HL-60 (cell line): ENCODE measurements at regions not wholly inside any gene's neighbourhood (a gene's known extent, or its start where the extent isn't known, plus 50 kb on each side); places are given as distances from the start of the nearest gene placed in this dataset.

Experiments
- POLR2AphosphoS5 ChIP-seq: IDR thresholded peaks from 2 replicates; pipeline ENCODE4 v1.6.1; 2012; ENCODE audit warnings: low read depth
- TF ChIP-seq, protein P1 (sequence below): IDR thresholded peaks from one replicate; pipeline ENCODE4 v1.5.1; 2011; ENCODE audit warnings: low read length, control low read depth, inconsistent platforms; ENCODE audit not compliant: insufficient read depth
- TF ChIP-seq, protein P2 (sequence below): IDR thresholded peaks from 2 replicates; pipeline ENCODE4 v1.6.1; 2012; ENCODE audit warnings: low read depth; ENCODE audit not compliant: insufficient replicate concordance

DNA sequence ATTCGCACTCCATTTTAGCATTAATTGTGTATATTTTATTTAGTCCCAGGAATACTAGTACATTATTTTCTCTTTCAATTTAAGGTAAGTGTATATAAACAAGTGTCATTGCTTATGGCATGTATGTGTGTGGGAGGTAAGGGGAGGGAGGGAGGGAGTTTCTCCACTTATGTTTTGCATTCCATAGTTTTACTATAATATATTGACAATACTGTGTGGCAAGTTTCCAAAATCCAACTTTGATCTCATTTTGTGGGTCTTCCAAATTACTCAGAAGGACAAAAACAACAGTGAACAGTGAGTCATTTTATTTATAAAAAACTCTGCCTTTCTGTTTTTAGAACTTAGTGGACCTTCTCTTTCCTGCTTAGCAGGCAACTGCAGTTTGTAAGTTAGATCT lies 102.3 kb upstream of the SEMA3E start:
- TF ChIP-seq, protein P1, sequence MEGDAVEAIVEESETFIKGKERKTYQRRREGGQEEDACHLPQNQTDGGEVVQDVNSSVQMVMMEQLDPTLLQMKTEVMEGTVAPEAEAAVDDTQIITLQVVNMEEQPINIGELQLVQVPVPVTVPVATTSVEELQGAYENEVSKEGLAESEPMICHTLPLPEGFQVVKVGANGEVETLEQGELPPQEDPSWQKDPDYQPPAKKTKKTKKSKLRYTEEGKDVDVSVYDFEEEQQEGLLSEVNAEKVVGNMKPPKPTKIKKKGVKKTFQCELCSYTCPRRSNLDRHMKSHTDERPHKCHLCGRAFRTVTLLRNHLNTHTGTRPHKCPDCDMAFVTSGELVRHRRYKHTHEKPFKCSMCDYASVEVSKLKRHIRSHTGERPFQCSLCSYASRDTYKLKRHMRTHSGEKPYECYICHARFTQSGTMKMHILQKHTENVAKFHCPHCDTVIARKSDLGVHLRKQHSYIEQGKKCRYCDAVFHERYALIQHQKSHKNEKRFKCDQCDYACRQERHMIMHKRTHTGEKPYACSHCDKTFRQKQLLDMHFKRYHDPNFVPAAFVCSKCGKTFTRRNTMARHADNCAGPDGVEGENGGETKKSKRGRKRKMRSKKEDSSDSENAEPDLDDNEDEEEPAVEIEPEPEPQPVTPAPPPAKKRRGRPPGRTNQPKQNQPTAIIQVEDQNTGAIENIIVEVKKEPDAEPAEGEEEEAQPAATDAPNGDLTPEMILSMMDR, result no peak
- no peak for TF ChIP-seq POLR2AphosphoS5
- TF ChIP-seq, protein P2, sequence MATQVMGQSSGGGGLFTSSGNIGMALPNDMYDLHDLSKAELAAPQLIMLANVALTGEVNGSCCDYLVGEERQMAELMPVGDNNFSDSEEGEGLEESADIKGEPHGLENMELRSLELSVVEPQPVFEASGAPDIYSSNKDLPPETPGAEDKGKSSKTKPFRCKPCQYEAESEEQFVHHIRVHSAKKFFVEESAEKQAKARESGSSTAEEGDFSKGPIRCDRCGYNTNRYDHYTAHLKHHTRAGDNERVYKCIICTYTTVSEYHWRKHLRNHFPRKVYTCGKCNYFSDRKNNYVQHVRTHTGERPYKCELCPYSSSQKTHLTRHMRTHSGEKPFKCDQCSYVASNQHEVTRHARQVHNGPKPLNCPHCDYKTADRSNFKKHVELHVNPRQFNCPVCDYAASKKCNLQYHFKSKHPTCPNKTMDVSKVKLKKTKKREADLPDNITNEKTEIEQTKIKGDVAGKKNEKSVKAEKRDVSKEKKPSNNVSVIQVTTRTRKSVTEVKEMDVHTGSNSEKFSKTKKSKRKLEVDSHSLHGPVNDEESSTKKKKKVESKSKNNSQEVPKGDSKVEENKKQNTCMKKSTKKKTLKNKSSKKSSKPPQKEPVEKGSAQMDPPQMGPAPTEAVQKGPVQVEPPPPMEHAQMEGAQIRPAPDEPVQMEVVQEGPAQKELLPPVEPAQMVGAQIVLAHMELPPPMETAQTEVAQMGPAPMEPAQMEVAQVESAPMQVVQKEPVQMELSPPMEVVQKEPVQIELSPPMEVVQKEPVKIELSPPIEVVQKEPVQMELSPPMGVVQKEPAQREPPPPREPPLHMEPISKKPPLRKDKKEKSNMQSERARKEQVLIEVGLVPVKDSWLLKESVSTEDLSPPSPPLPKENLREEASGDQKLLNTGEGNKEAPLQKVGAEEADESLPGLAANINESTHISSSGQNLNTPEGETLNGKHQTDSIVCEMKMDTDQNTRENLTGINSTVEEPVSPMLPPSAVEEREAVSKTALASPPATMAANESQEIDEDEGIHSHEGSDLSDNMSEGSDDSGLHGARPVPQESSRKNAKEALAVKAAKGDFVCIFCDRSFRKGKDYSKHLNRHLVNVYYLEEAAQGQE, result no peak
